Left cardiac atrium (tissue), 4 donors: ENCODE measurements at regions not wholly inside any gene's neighbourhood (a gene's known extent, or its start where the extent isn't known, plus 50 kb on each side); places are given as distances from the start of the nearest gene placed in this dataset.
"Not testable (repeated sequence)": the region's sequence is repeated elsewhere in the genome, so short reads cannot be mapped to it uniquely, and the experiment has no call there.

Source experiments
- ATAC-seq, 2 donors: fragments of 200-7000 bp; cut with Tn5 transposase; one replicate each; pipeline ENCODE4 v1.9.1; 2020; ENCODE audit warnings: mild to moderate bottlenecking in 2 of 2, moderate library complexity in 2 of 2
- DNase-seq: peaks from one replicate; pipeline ENCODE4 v3.0.0-alpha.2; 2020
- intact Hi-C, 2 donors: fragments of 100-400 bp; cut with DNase I; formaldehyde crosslinking; loops; one replicate each; pipeline versions ENCODE4 v1.14.1 to v1.15.1; 2022 to 2023
- donor health status: DM: no; HTN: yes; CAD: no.
- donor health status: DM: no; HTN: yes; CAD: no; lungs with severe emphysema.
- donor health status: DM: yes; HTN: yes; CAD: no.
- donor health status: Dilated cardiomyopathy.

GRCh38 chr4:103499094-103499493, 220.7 kb downstream of the TACR3 start:
- ATAC-seq = no peak
- intact Hi-C loops = no loop called here
- DNase-seq = no peak

- intact Hi-C loops = no loop called here
- ATAC-seq (no peak), DNase-seq (no peak)
Observed at GRCh38 chr4:103498161-103499070, 221.4 kb downstream of the TACR3 start.

- ATAC-seq (no peak), DNase-seq (no peak)
- intact Hi-C loops = no loop called here
Observed at GRCh38 chr4:103497692-103498091, 222.1 kb downstream of the TACR3 start.

- DNase-seq (no peak), ATAC-seq (no peak)
- intact Hi-C loops = no loop called here
Observed at GRCh38 chr4:103496800-103497199, 223.0 kb downstream of the TACR3 start.

- ATAC-seq = no peak
- intact Hi-C loops = no loop called here
Observed at GRCh38 chr4:103493450-103494159, 226.2 kb downstream of the TACR3 start.

GRCh38 chr4:103485296-103485695, 234.5 kb downstream of the TACR3 start:
- intact Hi-C loops, DNase-seq, ATAC-seq: not testable (repeated sequence)

More at GRCh38 chr4:103493450-103494159, 226.2 kb downstream of the TACR3 start:
- DNase-seq = no peak

GRCh38 chr4:103484521-103484920, 235.3 kb downstream of the TACR3 start:
- DNase-seq (no peak), ATAC-seq (no peak)
- intact Hi-C loops = no loop called here

GRCh38 chr4:103482893-103483292, 236.9 kb downstream of the TACR3 start:
- no peak for ATAC-seq
- intact Hi-C loops = no loop called here
- DNase-seq = no peak

GRCh38 chr4:103482471-103482870, 237.3 kb downstream of the TACR3 start:
- ATAC-seq (no peak), DNase-seq (no peak)
- intact Hi-C loops = no loop called here

- DNase-seq (no peak), ATAC-seq (no peak)
- intact Hi-C loops = no loop called here
Observed at GRCh38 chr4:103478734-103479133, 241.1 kb downstream of the TACR3 start.

GRCh38 chr4:103478210-103478609, 241.6 kb downstream of the TACR3 start:
- intact Hi-C loops = no loop called here
- ATAC-seq (no peak), DNase-seq (no peak)

GRCh38 chr4:103457566-103457965, 259.4 kb upstream of the CENPE start:
- DNase-seq (no peak), ATAC-seq (no peak)
- intact Hi-C loops = no loop called here

- ATAC-seq (no peak), DNase-seq (no peak)
- intact Hi-C loops = no loop called here
Observed at GRCh38 chr4:103451341-103451740, 253.2 kb upstream of the CENPE start.

GRCh38 chr4:103450693-103451092, 252.6 kb upstream of the CENPE start:
- DNase-seq (no peak), ATAC-seq (no peak)
- intact Hi-C loops = no loop called here

GRCh38 chr4:103449296-103450023, 251.3 kb upstream of the CENPE start:
- no peak for DNase-seq
- intact Hi-C loops = no loop called here
- ATAC-seq = no peak

GRCh38 chr4:103445377-103445776, 247.2 kb upstream of the CENPE start:
- intact Hi-C loops = no loop called here
- no peak for ATAC-seq
- no peak for DNase-seq

- intact Hi-C loops = no loop called here
- ATAC-seq = no peak
- no peak for DNase-seq
Observed at GRCh38 chr4:103443324-103443723, 245.2 kb upstream of the CENPE start.

- ATAC-seq (no peak), DNase-seq (no peak)
- intact Hi-C loops = no loop called here
Observed at GRCh38 chr4:103429283-103429682, 231.1 kb upstream of the CENPE start.

- DNase-seq (no peak), ATAC-seq (no peak)
- intact Hi-C loops = no loop called here
Observed at GRCh38 chr4:103425406-103425805, 227.3 kb upstream of the CENPE start.

GRCh38 chr4:103424853-103425252, 226.7 kb upstream of the CENPE start:
- ATAC-seq (no peak), DNase-seq (no peak)
- intact Hi-C loops = no loop called here
